Loucy (cell line): ENCODE measurements at regions not wholly inside any gene's neighbourhood (a gene's known extent, or its start where the extent isn't known, plus 50 kb on each side); places are given as distances from the start of the nearest gene placed in this dataset.

Source experiments
- CTCF ChIP-seq: fragments of 200-600 bp; sonication (generic); conservative IDR thresholded peaks from 2 replicates; pipeline ENCODE4 v1.5.1; 2014; ENCODE audit warnings: mild to moderate bottlenecking, antibody characterized with exemption, low read length
- EZH2phosphoT487 ChIP-seq: fragments of 200-600 bp; IDR thresholded peaks from 2 replicates; pipeline ENCODE4 v1.6.1; 2018; ENCODE audit warnings: antibody characterized with exemption, mild to moderate bottlenecking, moderate library complexity, borderline replicate concordance

GRCh38 chr10:3850999-3851937, 66.3 kb upstream of the KLF6 start:
- TF ChIP-seq CTCF = no peak
- no peak for TF ChIP-seq EZH2phosphoT487
